Activated naive CD8-positive, alpha-beta T cell treated with anti-CD3 and anti-CD28 coated beads for 36 hours (primary cell): ENCODE measurements at regions not wholly inside any gene's neighbourhood (a gene's known extent, or its start where the extent isn't known, plus 50 kb on each side); places are given as distances from the start of the nearest gene placed in this dataset.
"Not testable (repeated sequence)": the region's sequence is repeated elsewhere in the genome, so short reads cannot be mapped to it uniquely, and the experiment has no call there.

Source experiments
- DNase-seq: peaks from one replicate; pipeline ENCODE4 v3.0.0; 2021
- H3K27ac Mint-ChIP-seq: one replicate; pipeline ENCODE4 v1.8.0; 2022; ENCODE audit warnings: mild to moderate bottlenecking, moderate library complexity, mixed read lengths
- H3K27me3 Mint-ChIP-seq: one replicate; pipeline ENCODE4 v1.8.0; 2022; ENCODE audit warnings: mild to moderate bottlenecking, mixed read lengths
- H3K36me3 Mint-ChIP-seq: one replicate; pipeline ENCODE4 v1.8.0; 2021; ENCODE audit warnings: mild to moderate bottlenecking, mixed read lengths
- H3K4me1 Mint-ChIP-seq: one replicate; pipeline ENCODE4 v1.8.0; 2021; ENCODE audit warnings: mixed read lengths
- H3K4me3 Mint-ChIP-seq: one replicate; pipeline ENCODE4 v1.8.0; 2022; ENCODE audit warnings: mild to moderate bottlenecking, moderate library complexity, mixed read lengths
- H3K9me3 Mint-ChIP-seq: one replicate; pipeline ENCODE4 v1.8.0; 2022; ENCODE audit warnings: mixed read lengths

GRCh38 chr7:65789943-65790342, 82.9 kb upstream of the VKORC1L1 start:
- not testable (repeated sequence) for H3K4me3 Mint-ChIP-seq, H3K9me3 Mint-ChIP-seq, H3K4me1 Mint-ChIP-seq, H3K27ac Mint-ChIP-seq, H3K27me3 Mint-ChIP-seq, H3K36me3 Mint-ChIP-seq, DNase-seq

- not testable (repeated sequence) for H3K4me1 Mint-ChIP-seq, H3K27ac Mint-ChIP-seq, H3K9me3 Mint-ChIP-seq
Observed at GRCh38 chr7:65791788-65792187, 81.1 kb upstream of the VKORC1L1 start.

GRCh38 chr7:65792726-65793125, 80.1 kb upstream of the VKORC1L1 start:
- H3K9me3 Mint-ChIP-seq, H3K4me1 Mint-ChIP-seq, H3K27me3 Mint-ChIP-seq, H3K4me3 Mint-ChIP-seq, H3K27ac Mint-ChIP-seq, DNase-seq, H3K36me3 Mint-ChIP-seq: not testable (repeated sequence)

More at GRCh38 chr7:65791788-65792187, 81.1 kb upstream of the VKORC1L1 start:
- not testable (repeated sequence) for H3K4me3 Mint-ChIP-seq, H3K27me3 Mint-ChIP-seq, DNase-seq, H3K36me3 Mint-ChIP-seq

GRCh38 chr7:65794671-65795391, 78.0 kb upstream of the VKORC1L1 start:
- H3K27ac Mint-ChIP-seq, H3K36me3 Mint-ChIP-seq, H3K4me3 Mint-ChIP-seq, DNase-seq, H3K27me3 Mint-ChIP-seq, H3K9me3 Mint-ChIP-seq, H3K4me1 Mint-ChIP-seq: not testable (repeated sequence)

- not testable (repeated sequence) for H3K4me1 Mint-ChIP-seq, H3K27me3 Mint-ChIP-seq, DNase-seq, H3K27ac Mint-ChIP-seq, H3K36me3 Mint-ChIP-seq, H3K4me3 Mint-ChIP-seq, H3K9me3 Mint-ChIP-seq
Observed at GRCh38 chr7:65795392-65795716, 77.5 kb upstream of the VKORC1L1 start.

GRCh38 chr7:65796205-65796604, 76.7 kb upstream of the VKORC1L1 start:
- Mint-ChIP-seq H3K4me3 (no peak overlapping the region), H3K9me3 (no peaks in the 10 kb centered on the region), H3K27ac (no peak overlapping the region)

GRCh38 chr7:65797086-65797485, 75.8 kb upstream of the VKORC1L1 start:
- not testable (repeated sequence) for H3K4me1 Mint-ChIP-seq, H3K27me3 Mint-ChIP-seq, DNase-seq, H3K36me3 Mint-ChIP-seq, H3K4me3 Mint-ChIP-seq, H3K27ac Mint-ChIP-seq, H3K9me3 Mint-ChIP-seq

More at GRCh38 chr7:65796205-65796604, 76.7 kb upstream of the VKORC1L1 start:
- no peaks in the 10 kb centered on the region for H3K27me3 Mint-ChIP-seq
- DNase-seq, result no peak
- no peaks in the 10 kb centered on the region for H3K36me3 Mint-ChIP-seq
- H3K4me1 Mint-ChIP-seq, result peaks cover 4% of the 10 kb centered on the region

- not testable (repeated sequence) for H3K36me3 Mint-ChIP-seq
Observed at GRCh38 chr7:65797566-65797965, 75.3 kb upstream of the VKORC1L1 start.

GRCh38 chr7:65798111-65799075, 74.5 kb upstream of the VKORC1L1 start:
- Mint-ChIP-seq H3K36me3 (no peaks in the 10 kb centered on the region), H3K4me3 (no peak overlapping the region), H3K9me3 (no peaks in the 10 kb centered on the region), H3K27me3 (no peaks in the 10 kb centered on the region), H3K27ac (no peak overlapping the region), H3K4me1 (peaks cover 4% of the 10 kb centered on the region)
- no peak for DNase-seq

More at GRCh38 chr7:65797566-65797965, 75.3 kb upstream of the VKORC1L1 start:
- H3K4me3 Mint-ChIP-seq, H3K4me1 Mint-ChIP-seq, H3K9me3 Mint-ChIP-seq, H3K27ac Mint-ChIP-seq, H3K27me3 Mint-ChIP-seq, DNase-seq: not testable (repeated sequence)

GRCh38 chr7:65800191-65800590, 72.7 kb upstream of the VKORC1L1 start:
- not testable (repeated sequence) for DNase-seq, H3K36me3 Mint-ChIP-seq, H3K9me3 Mint-ChIP-seq, H3K27ac Mint-ChIP-seq, H3K4me3 Mint-ChIP-seq, H3K27me3 Mint-ChIP-seq, H3K4me1 Mint-ChIP-seq

- Mint-ChIP-seq H3K4me3 (no peak overlapping the region), H3K27me3 (no peaks in the 10 kb centered on the region), H3K9me3 (no peaks in the 10 kb centered on the region), H3K4me1 (peaks cover 4% of the 10 kb centered on the region), H3K36me3 (no peaks in the 10 kb centered on the region), H3K27ac (no peak overlapping the region)
- no peak for DNase-seq
Observed at GRCh38 chr7:65800890-65801341, 72.0 kb upstream of the VKORC1L1 start.

GRCh38 chr7:65804887-65805286, 68.0 kb upstream of the VKORC1L1 start:
- Mint-ChIP-seq H3K4me1 (peaks cover 2% of the 10 kb centered on the region), H3K27me3 (no peaks in the 10 kb centered on the region), H3K9me3 (no peaks in the 10 kb centered on the region), H3K4me3 (no peak overlapping the region), H3K36me3 (peaks cover 7% of the 10 kb centered on the region), H3K27ac (no peak overlapping the region)
- DNase-seq, result no peak

GRCh38 chr7:65807067-65807466, 65.8 kb upstream of the VKORC1L1 start:
- H3K27me3 Mint-ChIP-seq, H3K4me3 Mint-ChIP-seq, H3K27ac Mint-ChIP-seq, H3K4me1 Mint-ChIP-seq, DNase-seq, H3K36me3 Mint-ChIP-seq, H3K9me3 Mint-ChIP-seq: not testable (repeated sequence)

GRCh38 chr7:65809259-65809981, 63.5 kb upstream of the VKORC1L1 start:
- H3K9me3 Mint-ChIP-seq, result no peaks in the 10 kb centered on the region
- peaks cover 2% of the 10 kb centered on the region for H3K4me1 Mint-ChIP-seq
- H3K36me3 Mint-ChIP-seq, result peaks cover 9% of the 10 kb centered on the region
- H3K27me3 Mint-ChIP-seq, result no peaks in the 10 kb centered on the region
- H3K4me3 Mint-ChIP-seq, result no peak overlapping the region
- DNase-seq, result no peak
- H3K27ac Mint-ChIP-seq, result peak overlapping the region; percentile 73

GRCh38 chr7:65809982-65810288, 62.9 kb upstream of the VKORC1L1 start:
- no peak for DNase-seq
- H3K36me3 Mint-ChIP-seq, result peaks cover 9% of the 10 kb centered on the region
- no peaks in the 10 kb centered on the region for H3K27me3 Mint-ChIP-seq
- H3K27ac Mint-ChIP-seq, result peak overlapping the region; percentile 73
- H3K4me3 Mint-ChIP-seq, result no peak overlapping the region
- peaks cover 2% of the 10 kb centered on the region for H3K4me1 Mint-ChIP-seq
- H3K9me3 Mint-ChIP-seq, result no peaks in the 10 kb centered on the region
